Uterus (tissue), 3 donors: ENCODE measurements at regions not wholly inside any gene's neighbourhood (a gene's known extent, or its start where the extent isn't known, plus 50 kb on each side); places are given as distances from the start of the nearest gene placed in this dataset.
"Not testable (repeated sequence)": the region's sequence is repeated elsewhere in the genome, so short reads cannot be mapped to it uniquely, and the experiment has no call there.

Experiments used
- DNase-seq, 2 donors: peaks; one replicate each; pipeline ENCODE4 v3.0.0-alpha.2; 2019 to 2020
- H3K27ac ChIP-seq, 2 donors: fragments of 200-600 bp; sonication (generic); 1 replicate in 1 of 2; 2 replicates in 1 of 2; pipeline ENCODE4 v1.5.1; 2016 to 2018
- H3K27me3 ChIP-seq, 2 donors: fragments of 200-600 bp; sonication (generic); one replicate each; pipeline ENCODE4 v1.5.1; 2018 to 2019; ENCODE audit warnings: control low read depth in 1 of 2
- H3K36me3 ChIP-seq, 2 donors: fragments of 200-600 bp; sonication (generic); one replicate each; pipeline ENCODE4 v1.5.1; 2019; ENCODE audit warnings: control low read depth in 1 of 2
- H3K4me1 ChIP-seq, 2 donors: fragments of 200-600 bp; sonication (generic); one replicate each; pipeline ENCODE4 v1.5.1; 2018 to 2019; ENCODE audit warnings: control low read depth in 1 of 2
- H3K4me3 ChIP-seq, 2 donors: fragments of 200-600 bp; sonication (generic); 1 replicate in 1 of 2; 2 replicates in 1 of 2; pipeline ENCODE4 v1.5.1; 2018 to 2019; ENCODE audit warnings: mild to moderate bottlenecking in 1 of 2
- H3K9me3 ChIP-seq, 2 donors: fragments of 200-600 bp; sonication (generic); one replicate each; pipeline ENCODE4 v1.5.1; 2019; ENCODE audit warnings: control low read depth in 1 of 2
- POLR2A ChIP-seq, 2 donors: fragments of 450-650 bp; IDR thresholded peaks; one replicate each; pipeline ENCODE4 v1.6.1; 2016; ENCODE audit warnings: antibody characterized with exemption in 2 of 2, mild to moderate bottlenecking in 1 of 2, moderate library complexity in 1 of 2
- intact Hi-C: fragments of 100-400 bp; cut with DNase I; formaldehyde crosslinking; loops from one replicate; pipeline ENCODE4 v1.15.1; 2023; ENCODE audit warnings: low total_unique reads
- TF ChIP-seq, protein P1 (sequence below), 4 experiments: fragments of 200-600 bp in 2 of 4; fragments of 450-650 bp in 2 of 4; sonication (generic) in 2 of 4; IDR thresholded peaks; one replicate each; pipeline ENCODE4 v1.5.1; 2016 to 2019; ENCODE audit warnings: antibody characterized with exemption in 4 of 4, mild to moderate bottlenecking in 2 of 4, moderate library complexity in 1 of 4
- donor health status: DM: yes; HTN: yes; CAD: no.

DNA sequence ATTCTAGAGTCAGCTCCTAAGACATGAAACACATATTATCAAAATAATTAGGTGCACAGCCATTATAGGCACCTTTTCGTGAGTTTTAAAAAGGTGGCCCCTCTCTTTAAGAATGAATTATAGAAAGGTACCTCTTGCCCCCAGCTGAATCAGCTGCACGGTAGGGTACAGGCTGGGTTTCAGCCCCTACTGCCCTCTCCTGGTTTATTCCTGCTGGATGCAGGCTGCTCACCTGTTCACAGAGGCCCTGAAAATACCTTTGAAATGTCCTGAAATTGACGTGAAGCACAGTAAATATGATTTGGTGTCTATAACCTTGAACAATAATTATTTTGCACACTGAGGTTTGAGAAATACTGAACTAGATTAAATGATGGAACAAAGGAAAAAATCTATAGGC is 504.8 kb upstream of the SGCD start:
- no peak overlapping the region for H3K27ac ChIP-seq
- no peaks in the 10 kb centered on the region for H3K9me3 ChIP-seq
- DNase-seq: no peak
- H3K27me3 ChIP-seq: no peaks in the 10 kb centered on the region
- no peaks in the 10 kb centered on the region for H3K4me1 ChIP-seq
- intact Hi-C loops: no loop called here
- H3K4me3 ChIP-seq: no peak overlapping the region
- TF ChIP-seq POLR2A (IDR thresholded peaks at IDR 0.05): no peak
- TF ChIP-seq, protein P1, sequence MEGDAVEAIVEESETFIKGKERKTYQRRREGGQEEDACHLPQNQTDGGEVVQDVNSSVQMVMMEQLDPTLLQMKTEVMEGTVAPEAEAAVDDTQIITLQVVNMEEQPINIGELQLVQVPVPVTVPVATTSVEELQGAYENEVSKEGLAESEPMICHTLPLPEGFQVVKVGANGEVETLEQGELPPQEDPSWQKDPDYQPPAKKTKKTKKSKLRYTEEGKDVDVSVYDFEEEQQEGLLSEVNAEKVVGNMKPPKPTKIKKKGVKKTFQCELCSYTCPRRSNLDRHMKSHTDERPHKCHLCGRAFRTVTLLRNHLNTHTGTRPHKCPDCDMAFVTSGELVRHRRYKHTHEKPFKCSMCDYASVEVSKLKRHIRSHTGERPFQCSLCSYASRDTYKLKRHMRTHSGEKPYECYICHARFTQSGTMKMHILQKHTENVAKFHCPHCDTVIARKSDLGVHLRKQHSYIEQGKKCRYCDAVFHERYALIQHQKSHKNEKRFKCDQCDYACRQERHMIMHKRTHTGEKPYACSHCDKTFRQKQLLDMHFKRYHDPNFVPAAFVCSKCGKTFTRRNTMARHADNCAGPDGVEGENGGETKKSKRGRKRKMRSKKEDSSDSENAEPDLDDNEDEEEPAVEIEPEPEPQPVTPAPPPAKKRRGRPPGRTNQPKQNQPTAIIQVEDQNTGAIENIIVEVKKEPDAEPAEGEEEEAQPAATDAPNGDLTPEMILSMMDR (IDR thresholded peaks at IDR 0.05): no peak
- no peaks in the 10 kb centered on the region for H3K36me3 ChIP-seq

DNA sequence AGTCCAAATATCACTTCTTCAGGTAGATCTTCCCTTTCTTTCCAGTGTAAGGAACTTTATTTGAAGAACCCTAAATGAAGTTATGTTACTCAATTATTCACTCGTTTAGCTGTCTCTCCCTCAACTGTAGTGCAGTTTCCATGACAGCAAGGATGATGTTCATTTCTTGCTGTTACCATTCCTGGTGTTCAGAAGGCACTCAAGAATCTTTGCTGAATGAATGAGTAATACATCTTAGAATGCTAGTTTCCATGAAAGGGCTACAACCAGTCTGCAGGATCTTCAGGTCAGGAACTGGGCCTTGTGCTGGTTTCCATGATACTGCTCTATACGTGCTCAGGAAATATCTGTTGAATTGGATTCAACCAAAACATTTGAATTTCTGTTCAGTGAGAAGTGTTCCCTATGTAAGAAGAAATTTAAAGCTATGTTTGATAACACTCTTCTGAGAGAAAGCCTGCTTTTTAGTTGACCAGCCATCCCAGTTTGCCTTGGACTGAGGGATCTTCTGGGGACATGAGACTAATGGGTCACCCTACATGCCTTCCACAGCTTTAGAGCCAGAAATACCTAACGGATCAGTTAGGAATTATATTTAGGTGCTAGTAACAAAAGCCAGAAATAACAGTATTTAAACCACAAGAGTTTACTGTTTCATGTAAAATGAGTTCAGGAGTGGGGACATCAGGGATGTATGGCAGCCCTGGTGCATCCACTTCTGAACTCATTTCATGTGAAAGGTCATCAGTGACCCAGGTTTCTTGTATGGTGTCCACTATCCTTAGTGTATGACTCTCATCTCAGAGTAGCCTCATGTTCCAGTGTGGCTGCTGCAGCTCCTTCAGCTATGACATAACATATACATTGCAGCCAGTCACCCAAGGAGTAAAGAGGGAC is 500.1 kb upstream of the SGCD start:
- DNase-seq: no peak
- no peaks in the 10 kb centered on the region for H3K4me1 ChIP-seq
- no peak for TF ChIP-seq POLR2A (IDR thresholded peaks at IDR 0.05)
- TF ChIP-seq, protein P1 (IDR thresholded peaks at IDR 0.05): no peak
- no peak overlapping the region for H3K27ac ChIP-seq
- no peak overlapping the region for H3K4me3 ChIP-seq
- H3K36me3 ChIP-seq: no peaks in the 10 kb centered on the region
- H3K27me3 ChIP-seq: no peaks in the 10 kb centered on the region
- intact Hi-C loops: no loop called here
- H3K9me3 ChIP-seq: no peaks in the 10 kb centered on the region

DNA sequence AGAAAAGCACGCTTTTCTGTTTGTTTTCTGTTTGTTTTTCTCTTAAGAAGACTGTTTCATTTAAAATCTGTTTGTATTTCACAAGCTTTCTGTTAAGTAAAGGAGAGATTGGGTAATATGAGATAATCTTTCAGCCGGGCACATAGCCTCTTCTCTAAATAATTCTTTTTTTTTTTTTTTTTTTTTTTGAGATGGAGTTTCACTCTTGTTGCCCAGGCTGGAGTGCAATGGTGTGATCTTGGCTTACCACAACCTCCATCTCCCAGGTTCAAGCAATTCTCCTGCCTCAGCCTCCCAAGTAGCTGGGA is 499.5 kb upstream of the SGCD start:
- H3K27ac ChIP-seq, H3K9me3 ChIP-seq, H3K4me1 ChIP-seq, H3K4me3 ChIP-seq, H3K27me3 ChIP-seq, intact Hi-C loops, DNase-seq, H3K36me3 ChIP-seq: not testable (repeated sequence)

DNA sequence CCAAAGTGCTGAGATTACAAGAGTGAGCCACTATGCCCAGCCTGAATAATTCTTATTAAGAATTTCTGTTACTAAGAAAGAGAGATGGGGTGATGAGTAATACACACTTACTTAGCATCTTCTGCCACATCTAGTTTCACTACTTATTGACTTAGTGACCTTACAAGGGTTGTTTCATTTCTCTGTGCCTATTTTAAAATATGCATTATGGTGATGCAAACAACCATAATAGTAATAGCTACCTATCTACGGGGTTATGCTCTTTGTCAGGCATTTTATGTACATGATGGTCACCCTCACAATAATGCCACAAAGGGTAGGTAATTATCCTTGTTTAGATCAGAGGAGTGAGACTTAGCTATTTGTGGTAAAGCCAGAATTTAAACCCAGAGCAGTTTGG is 499.0 kb upstream of the SGCD start:
- Histone ChIP-seq H3K4me3 (no peak overlapping the region), H3K27ac (no peak overlapping the region), H3K4me1 (no peaks in the 10 kb centered on the region), H3K27me3 (no peaks in the 10 kb centered on the region), H3K36me3 (no peaks in the 10 kb centered on the region), H3K9me3 (no peaks in the 10 kb centered on the region)
- no peak for DNase-seq
- intact Hi-C loops: no loop called here
- TF ChIP-seq POLR2A (IDR thresholded peaks at IDR 0.05): no peak
- TF ChIP-seq, protein P1 (IDR thresholded peaks at IDR 0.05): no peak

DNA sequence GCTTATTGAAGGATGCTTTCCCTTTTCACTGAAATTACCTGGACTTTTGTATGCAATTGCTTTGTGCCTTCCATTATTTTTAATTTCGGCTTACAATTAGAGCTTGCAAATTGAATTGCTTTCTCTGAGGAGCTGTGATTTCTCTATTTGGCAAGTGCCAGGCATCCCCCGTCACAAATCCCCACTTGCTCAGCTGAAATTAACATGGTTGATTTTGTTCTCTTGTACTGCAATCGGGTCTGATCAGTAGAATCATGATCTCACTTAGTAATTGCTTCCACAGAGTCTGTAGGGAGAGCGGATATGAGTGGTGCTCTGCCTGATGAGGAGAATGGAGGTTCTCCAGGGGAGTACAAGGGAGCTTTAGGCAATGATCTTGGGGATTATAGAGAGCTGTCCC is 495.5 kb upstream of the SGCD start:
- Histone ChIP-seq H3K27me3 (no peaks in the 10 kb centered on the region), H3K4me3 (no peak overlapping the region), H3K4me1 (no peaks in the 10 kb centered on the region), H3K9me3 (no peaks in the 10 kb centered on the region), H3K36me3 (no peaks in the 10 kb centered on the region), H3K27ac (no peak overlapping the region)
- no peak for DNase-seq
- TF ChIP-seq, protein P1 (IDR thresholded peaks at IDR 0.05): no peak
- TF ChIP-seq POLR2A (IDR thresholded peaks at IDR 0.05): no peak
- intact Hi-C loops: no loop called here

DNA sequence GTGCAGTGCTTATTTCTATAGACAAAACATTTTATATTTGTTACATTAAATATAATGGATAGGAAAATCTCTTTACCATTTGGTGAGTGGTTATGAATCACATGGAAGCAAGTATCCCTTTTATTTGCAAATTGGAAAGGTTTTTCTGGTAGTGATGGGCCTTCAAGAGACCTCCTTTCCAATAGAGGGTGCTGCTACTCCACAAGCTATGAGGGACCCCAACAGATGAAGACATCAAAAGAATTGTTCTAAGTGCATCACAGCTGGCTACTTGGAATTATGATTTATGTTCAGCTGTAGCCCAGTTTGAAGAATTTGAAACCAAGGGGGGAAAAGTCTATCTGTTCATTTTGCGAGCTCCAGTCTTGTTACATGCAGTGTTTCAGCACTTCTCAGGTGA is 493.7 kb upstream of the SGCD start:
- no peak for TF ChIP-seq POLR2A (IDR thresholded peaks at IDR 0.05)
- TF ChIP-seq, protein P1 (IDR thresholded peaks at IDR 0.05): no peak
- Histone ChIP-seq H3K27ac (no peak overlapping the region), H3K9me3 (no peaks in the 10 kb centered on the region), H3K4me1 (no peaks in the 10 kb centered on the region), H3K27me3 (no peaks in the 10 kb centered on the region), H3K36me3 (no peaks in the 10 kb centered on the region), H3K4me3 (no peak overlapping the region)
- no peak for DNase-seq
- intact Hi-C loops: no loop called here
